Midbrain (tissue), 1 donor: ENCODE measurements at regions not wholly inside any gene's neighbourhood (a gene's known extent, or its start where the extent isn't known, plus 50 kb on each side); places are given as distances from the start of the nearest gene placed in this dataset.
"Not testable (repeated sequence)": the region's sequence is repeated elsewhere in the genome, so short reads cannot be mapped to it uniquely, and the experiment has no call there.

Experiments
- DNase-seq: peaks from one replicate; lab custom pipeline; 2025; lab: John Stamatoyannopoulos, UW

DNA sequence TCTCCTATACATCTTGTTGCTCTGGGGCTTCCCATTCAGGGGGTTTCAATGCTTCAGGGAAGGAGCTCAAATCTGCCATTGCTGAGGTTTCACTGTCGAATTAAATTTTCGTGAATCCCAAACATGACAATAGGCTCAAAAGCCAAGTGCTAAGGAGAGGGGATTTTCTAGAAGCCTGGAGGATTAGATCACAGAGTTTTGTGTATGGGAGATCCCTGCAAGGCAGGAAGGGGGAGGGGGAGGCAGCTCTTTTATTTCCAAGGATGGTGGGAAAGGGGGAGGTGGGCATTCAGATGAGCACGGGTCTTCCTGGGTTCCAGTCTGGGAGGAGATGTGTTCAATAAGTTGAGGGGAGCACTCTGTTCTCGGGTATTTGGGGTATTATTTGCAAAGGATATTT is 69.9 kb upstream of the DLG1 start:
- DNase-seq, result no peak

DNA sequence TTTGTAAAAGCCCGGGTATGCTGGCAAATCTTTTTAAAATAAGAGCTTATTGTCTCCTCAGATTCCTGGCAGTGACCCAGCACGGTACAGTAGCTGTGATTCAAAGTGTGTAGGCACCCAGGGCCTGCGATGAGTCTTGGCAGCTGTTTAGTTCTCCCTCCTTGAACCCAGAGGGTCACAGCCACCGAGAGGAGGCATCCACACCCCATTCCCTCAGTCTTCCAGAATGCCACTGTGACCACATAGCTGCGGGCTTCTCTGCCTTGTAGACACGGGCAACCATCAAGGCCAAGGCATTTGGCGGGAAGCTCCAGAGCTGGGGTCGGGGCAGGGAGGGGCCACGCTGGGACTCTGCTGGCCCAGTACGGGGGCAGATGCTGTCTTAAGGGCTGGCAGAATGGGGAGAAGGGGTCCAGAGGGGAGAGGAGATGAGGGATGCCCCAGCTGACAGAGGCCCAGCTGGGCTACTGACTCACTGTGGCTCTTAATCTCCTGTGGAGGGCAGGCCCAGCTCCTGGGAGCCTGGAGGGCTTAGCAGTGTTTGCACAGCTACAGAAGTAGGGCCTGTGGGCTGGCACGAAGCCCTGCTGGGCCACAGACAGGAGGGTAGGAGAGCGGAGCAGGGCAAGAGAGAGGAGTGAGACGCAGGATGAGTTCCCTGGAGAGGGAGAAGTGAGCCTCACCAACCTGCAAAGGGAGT is 68.8 kb upstream of the DLG1 start:
- no peak for DNase-seq

DNA sequence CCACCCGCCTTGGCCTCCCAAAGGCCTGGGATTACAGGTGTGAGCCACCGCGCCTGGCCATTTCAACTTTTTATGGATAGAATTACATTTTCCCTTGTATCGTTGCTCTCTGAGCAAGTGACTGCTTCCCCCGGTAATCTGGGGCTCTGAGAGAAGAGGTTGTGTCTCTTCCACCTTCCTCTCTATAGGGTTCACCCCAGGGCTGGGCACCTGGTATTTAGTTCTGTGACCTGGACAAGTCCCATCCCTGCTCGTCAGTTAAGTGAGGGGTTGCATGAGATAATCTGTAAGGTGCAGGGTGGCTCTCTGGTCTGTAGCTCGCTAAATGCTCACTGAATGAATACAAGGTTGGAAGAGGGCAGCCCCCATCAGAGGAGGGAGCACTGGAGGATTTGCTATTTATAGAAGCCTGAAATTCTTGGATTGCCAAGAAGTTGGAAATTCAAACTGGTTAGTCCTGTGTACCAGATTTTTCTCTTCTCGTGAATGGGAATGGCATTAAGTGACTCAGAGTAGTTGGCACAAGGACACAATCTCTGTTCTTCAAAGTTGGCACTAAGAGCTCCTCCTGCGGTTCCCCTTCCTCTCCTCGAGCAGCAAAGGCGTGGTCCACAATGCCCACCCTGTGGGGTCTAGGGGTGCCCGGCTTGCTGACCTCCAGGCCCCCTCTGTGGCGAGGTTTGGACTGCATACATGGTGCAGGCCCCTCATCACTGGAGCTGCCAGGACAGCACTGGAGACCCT is 68.1 kb upstream of the DLG1 start:
- no peak for DNase-seq

DNA sequence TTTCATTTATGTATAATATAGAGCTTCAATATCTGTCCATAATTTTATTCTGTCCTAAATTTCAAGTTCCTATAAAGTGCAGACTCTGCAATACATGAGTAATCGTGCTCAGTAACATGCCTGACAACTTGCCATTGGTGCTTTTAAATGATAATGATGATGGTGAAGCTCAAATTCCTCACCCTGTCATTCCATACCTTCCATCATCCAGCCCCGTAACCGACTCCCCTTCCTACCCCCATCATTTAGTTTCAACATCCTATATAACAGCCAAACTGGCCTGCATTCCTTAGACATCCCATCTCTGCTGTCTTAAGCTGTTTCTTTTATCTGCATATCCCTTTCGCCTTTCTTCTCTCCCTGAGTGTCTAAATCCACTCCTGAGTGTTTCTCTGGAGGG is 67.2 kb upstream of the DLG1 start:
- no peak for DNase-seq

DNA sequence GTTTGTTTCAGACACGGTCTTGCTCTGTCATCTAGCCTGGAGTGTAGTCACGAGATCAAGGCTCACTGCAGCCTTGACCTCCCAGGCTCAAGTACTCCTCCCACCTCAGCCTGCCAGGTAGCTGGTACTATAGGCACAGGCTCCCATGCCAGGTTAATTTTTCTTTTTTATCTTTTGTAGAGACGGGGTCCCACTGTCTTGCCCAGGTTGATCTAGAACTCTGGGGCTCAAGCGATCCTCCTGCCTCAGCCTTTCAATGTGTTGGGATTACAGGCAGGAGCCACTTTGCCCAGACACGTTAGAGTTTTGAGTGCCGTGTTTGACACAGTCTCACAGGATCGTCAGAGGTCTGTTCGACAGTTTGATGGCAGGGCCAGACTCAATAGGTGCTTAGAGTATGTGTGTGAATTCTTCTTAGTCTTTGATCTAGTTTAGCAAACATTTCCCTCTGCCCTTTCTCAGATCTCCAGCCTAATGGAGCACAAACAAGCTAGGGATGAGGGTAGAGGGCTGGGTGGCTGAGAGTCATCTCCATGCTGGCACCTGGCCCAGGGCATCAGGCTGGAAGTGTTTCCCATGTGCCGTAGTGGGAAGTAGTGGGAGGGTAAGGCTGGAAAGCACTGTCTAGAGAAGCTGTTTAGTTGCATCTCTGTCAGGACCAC is 66.1 kb upstream of the DLG1 start:
- no peak for DNase-seq

DNA sequence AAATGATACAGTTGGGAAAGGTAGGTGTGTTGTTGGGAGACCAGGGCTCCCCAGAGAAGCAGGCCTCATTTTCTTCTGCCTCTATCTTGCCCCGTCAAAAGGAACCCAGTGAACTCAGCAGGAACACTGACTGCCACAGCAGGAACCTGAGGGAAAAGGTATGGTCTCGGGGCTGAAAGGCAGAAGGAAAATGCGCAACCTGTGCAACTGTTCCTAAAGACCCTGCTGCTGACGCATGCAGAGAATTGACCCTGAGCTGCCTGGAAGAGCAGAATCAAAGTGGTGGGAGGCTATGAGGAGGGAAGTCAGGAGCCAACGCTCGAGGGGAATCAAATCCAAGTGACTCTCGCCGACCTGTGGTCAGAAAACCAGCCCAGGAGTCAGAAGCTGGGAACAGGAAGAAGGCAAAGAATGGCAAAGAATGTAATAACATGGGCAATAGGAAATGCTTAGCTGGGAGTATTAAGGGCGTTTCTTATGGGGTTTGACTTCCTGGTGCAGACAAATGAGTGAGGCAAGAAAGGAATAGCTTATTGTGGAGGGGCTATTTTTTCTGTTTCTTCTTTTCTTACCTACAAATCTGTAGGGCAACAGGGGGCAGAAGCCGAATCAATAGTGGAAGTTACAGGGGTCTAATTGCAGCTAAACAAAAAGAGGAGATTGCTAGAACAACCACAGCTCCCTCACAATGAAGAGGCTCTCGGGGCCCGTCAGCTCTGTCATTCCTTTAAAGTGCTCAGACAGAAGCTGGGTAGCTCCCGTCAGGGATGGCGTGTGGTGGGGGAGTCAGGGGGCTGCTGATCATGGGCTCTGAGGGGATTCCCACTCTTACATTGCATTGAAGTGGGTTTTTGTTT is 65.4 kb upstream of the DLG1 start:
- no peak for DNase-seq

DNA sequence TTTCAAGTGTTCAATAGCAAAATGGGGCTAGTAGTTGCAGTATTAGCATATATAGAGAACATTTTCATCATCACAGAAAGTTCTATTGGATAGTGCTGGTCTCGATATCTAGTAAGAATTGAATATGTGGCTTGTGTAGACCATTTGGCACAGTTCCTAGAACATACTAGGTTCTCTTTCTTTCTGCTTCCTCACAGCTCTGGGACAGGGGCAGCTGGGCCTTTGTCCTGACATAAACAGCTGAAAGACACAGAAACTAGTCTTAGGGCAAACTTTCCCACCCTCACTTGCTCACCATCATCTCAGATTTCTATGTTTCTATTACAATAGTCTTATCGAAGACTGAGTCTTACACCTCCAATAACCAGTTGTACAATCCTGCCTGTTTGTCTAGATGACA is 63.7 kb upstream of the DLG1 start:
- no peak for DNase-seq

DNA sequence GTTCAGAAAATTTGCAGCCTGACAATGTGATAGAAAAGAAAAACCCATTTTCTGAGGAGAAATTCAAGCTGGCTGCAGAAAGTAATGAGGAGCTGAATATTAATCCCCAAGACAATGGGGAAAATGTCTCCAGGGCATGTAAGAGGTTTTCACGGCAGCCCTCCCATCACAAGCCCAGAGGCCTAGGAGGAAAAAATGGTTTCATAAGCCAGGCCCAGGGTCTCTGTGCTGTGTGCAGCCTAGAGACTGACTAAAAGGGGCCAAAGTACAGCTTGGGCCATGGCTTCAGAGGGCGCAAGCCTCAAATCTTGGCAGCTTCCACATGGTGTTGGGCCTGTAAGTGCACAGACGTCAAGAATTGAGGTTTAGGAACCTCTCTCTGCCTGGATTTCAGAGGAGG is 61.7 kb upstream of the DLG1 start:
- not testable (repeated sequence) for DNase-seq

DNA sequence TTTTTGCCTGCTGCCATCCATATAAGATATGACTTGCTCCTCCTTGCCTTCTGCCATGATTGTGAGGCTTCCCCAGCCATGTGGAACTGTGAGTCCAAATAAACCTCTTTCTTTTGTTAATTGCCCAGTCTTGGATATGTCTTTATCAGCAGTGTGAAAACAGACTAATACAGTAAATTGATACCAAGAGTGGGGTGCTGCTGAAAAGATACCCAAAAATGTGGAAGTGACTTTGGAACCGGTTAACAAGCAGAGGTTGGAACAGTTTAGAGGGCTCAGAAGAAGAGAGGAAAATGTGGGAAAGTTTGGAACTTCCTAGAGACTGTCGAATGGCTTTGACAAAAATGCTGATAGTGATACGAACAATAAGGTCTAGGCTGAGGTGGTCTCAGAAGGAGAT is 61.1 kb upstream of the DLG1 start:
- not testable (repeated sequence) for DNase-seq

DNA sequence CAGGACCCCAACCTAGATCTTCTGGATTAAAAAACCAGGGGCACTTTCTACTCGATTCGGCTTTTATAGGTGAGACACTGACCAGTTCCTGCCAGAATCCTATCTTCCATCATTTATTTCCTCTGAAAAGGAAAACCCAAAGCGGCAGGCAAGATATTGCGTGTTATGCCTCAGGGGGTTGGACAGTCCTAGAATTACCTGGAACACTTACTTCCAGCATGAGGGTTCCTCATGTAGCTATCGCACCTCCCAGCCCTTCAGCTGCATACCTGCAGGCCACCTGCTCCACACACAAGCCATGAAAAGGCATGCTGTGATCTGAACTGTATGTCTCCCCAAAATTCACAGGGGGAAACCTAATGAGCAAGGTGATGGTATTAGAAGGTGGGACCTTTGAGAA is 58.3 kb upstream of the DLG1 start:
- no peak for DNase-seq

DNA sequence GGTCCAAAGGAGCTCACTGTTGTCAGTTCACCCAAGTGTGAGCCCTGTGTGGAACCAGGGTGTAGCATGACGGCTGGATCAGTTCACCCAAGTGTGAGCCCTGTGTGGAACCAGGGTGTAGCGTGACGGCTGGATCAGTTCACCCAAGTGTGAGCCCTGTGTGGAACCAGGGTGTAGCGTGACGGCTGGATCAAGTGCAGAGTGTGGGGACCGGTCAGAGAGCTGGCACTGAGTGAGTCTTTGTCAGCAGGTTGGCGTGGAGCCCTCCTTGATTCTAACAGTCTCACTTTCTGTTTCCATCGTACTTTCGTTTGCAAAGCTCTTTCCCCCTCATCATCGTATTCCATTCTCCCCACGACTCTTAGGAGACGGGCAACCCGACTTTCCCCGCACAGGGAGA is 57.9 kb upstream of the DLG1 start:
- peak; percentile 54 for DNase-seq

DNA sequence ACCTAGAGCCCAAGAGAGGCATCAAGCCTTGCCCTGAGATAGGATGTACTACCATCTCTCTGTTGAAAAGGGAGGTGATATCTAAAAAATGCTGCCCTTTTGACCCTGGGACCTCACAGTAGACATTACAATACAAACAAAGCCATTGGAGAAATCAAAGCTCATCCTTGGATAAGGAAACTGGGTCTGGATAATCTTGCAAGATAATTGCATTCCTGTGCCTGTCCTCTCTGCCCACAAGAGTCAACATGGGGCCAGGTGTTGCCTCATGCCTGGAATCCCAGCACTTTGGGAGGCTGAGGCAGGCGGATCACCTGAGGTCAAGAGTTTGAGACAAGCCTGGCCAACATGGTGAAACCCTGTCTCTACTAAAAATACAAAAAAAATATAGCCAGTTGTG is 57.3 kb upstream of the DLG1 start:
- no peak for DNase-seq

DNA sequence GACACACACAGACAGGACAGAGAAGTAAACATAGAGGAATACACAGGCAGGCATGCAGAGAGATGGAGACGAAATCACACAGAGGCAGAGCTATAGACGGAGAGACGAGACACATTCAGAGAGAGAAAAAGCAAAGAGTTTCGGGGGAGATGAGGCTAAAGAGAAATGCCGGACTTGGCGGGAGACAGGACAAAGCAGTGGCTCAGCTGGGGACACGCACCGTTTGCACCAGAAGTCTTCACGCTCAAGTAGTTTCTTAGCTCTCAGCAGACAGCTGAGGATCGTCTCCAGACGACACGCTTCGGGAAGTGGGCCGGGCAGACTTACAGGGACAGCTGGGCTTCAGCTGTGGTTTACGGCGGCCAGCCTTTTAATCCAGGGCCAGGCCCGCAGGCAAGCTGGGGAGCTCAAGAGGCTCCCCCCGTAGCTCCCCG is 56.2 kb upstream of the DLG1 start:
- no peak for DNase-seq

DNA sequence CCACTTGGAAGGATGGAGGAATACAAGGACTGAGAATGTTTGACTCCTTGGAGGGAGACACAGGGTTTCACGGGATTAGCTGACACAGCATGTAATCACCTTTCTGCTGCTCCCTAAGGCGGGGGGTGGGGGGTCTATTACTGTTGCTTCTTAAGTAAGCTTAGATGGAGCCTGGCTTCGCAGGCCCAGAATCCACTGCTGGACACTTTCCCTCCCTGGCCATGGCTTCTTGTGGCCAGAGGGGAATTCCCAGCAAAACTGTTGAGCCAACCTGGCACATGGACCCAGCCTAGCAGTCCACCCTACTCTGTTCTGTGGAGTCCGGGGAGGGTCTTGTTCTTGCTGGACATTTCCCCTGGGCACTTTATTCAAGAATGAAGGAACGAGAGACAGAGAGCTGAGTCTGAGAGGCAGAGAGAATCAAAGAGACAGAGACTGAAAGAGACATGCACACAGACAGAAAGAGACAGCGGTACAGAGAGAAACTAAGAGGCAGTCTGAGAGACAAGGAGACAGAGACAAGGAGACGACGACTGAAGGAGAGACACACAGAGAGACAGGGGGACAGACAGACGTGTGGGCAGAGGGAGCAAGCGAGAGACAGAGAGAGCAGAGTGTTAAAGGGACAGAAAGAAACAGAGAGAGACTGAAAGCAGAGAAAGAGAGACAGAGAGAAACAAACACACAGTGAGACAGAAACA is 55.6 kb upstream of the DLG1 start:
- no peak for DNase-seq

DNA sequence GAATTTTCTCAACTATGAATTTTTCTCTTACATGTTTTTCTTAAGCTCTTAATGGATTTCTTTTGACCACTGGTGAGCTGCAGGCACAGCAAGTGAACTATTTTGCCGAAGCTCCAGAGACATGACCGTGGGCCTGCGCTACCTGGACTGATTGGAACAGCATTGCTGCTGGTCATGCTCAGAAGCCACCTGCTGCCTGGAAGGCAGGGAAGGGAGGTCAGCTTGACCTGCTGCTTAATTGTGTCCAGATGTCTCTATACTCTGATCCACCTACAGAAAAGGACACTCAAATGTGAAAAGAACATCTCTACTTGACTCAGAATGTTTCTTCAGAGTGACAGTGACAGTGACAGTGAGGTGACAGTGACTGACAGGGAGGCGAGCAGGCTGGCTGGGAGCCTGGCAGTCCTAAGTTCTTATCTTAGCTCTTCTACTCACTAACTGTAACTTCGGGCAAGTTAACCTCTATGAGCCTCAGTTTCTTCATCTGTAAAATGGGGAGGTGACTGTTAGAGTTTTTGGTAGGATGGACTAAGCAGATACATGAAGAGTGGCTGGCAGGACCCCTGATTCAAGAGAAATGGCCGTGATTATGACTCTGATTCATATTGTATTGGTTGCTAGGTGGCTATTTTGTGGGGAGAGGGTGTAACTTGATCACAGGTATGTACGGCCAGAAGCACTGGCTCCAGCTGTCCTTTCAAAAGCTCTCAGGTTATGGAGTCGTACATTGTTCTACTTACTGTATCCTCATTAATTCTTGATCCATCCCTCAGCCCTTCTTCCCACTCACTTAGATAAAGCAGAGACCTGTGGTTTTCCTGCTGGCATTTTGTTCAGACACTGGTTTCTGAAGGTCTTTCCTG is 54.8 kb upstream of the DLG1 start:
- no peak for DNase-seq

DNA sequence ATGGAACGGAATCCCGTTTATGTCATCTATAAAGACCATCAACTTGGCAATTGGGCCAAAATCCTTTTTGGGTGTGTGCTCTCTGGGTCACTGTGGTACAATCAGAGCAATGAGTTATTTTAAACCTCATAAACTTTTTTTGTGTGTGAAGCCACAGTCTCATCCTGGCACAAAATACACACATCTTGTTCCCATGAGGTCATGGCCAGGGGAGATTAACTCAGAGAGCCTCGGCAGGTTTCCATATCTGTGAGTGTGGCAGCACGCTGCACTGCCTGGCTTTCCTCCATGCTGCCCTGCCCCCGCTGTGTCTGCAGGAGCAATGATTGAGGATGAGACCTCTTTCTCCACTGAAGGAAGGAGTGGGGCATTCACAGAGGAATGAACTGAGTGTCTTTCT is 54.0 kb upstream of the DLG1 start:
- no peak for DNase-seq

DNA sequence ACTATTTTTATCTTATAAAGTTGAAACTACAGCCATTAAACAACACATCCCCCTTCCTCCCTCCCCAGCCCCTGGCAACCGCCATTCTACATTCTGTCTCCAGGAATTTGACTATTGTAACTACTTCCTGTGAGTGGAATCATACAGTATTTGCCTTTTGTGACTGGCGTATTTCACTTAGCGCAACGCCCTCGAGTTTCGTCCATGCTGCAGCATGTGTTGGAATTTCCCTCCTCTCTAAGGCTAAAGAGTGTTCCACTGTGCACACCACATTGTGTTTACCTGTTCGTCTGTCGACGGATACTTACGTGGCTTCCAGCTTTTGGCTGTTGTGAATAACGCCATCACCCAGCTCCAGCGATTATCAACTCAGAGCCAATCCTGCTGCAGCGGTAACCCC is 52.0 kb upstream of the DLG1 start:
- DNase-seq, result no peak

DNA sequence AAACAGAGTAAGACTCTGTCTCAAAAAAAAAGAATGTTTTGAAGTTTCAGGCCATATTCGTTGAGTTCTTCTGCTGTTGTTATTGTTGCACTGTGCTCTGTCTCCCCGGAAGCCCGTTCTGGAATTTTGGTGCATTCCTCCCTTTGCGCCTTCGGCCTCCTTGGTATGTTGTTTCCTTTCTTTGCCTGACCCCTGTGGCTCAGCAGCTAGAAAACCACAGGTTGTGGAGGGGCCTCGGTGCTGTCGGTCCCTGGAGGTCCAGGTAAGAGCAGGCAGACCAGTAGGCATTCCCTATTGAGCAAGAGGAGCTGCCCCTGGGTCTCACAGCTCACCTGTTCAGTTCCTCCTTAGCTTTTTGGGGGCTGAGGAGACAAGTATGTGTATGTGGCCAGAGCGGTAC is 51.0 kb upstream of the DLG1 start:
- no peak for DNase-seq
